Transverse colon (tissue), 4 donors: ENCODE measurements at regions not wholly inside any gene's neighbourhood (a gene's known extent, or its start where the extent isn't known, plus 50 kb on each side); places are given as distances from the start of the nearest gene placed in this dataset.
"Not testable (repeated sequence)": the region's sequence is repeated elsewhere in the genome, so short reads cannot be mapped to it uniquely, and the experiment has no call there.

Experiments
- CTCF ChIP-seq, 5 experiments: fragments of 200-600 bp in 3 of 5; fragments of 450-650 bp in 2 of 5; sonication (generic) in 3 of 5; IDR thresholded peaks; 1 replicate in 2 of 5; 2 replicates in 3 of 5; pipeline ENCODE4 v1.5.1; 2016 to 2017; ENCODE audit warnings: antibody characterized with exemption in 5 of 5, inconsistent platforms in 3 of 5, mild to moderate bottlenecking in 2 of 5, moderate library complexity in 1 of 5
- EP300 ChIP-seq: sonication (generic); formaldehyde crosslinking; IDR thresholded peaks from one replicate; pipeline ENCODE4 v1.6.1; 2017; ENCODE audit warnings: antibody characterized with exemption, low read depth
- POLR2A ChIP-seq: fragments of 450-650 bp; IDR thresholded peaks from one replicate; pipeline ENCODE4 v1.6.1; 2016; ENCODE audit warnings: antibody characterized with exemption, mild to moderate bottlenecking, moderate library complexity
- POLR2AphosphoS5 ChIP-seq, 3 donors: sonication (generic); formaldehyde crosslinking; IDR thresholded peaks; one replicate each; pipeline ENCODE4 v1.6.1; 2016; ENCODE audit warnings: antibody characterized with exemption in 3 of 3

- TF ChIP-seq CTCF (IDR thresholded peaks at IDR 0.05); POLR2A; EP300; POLR2AphosphoS5 (IDR thresholded peaks at IDR 0.05): not testable (repeated sequence)
Measured at GRCh38 chr6:3672339-3672738, 79.2 kb downstream of the PXDC1 start.
